Mesendoderm (in vitro differentiated cells): ENCODE measurements at regions not wholly inside any gene's neighbourhood (a gene's known extent, or its start where the extent isn't known, plus 50 kb on each side); places are given as distances from the start of the nearest gene placed in this dataset.

Experiments used
- DNase-seq: peaks from one replicate; pipeline ENCODE4 v3.0.0; 2013
- H2AK5ac ChIP-seq: 2 replicates; pipeline ENCODE4 v1.6.1; 2013; ENCODE audit warnings: low read length, inconsistent platforms
- H2BK120ac ChIP-seq: 2 replicates; pipeline ENCODE4 v1.6.1; 2013; ENCODE audit warnings: low read depth, mild to moderate bottlenecking, low read length, moderate library complexity, mixed read lengths
- H2BK15ac ChIP-seq: replicated peaks from 2 replicates; pipeline ENCODE4 v1.6.1; 2013; ENCODE audit warnings: low read depth, mild to moderate bottlenecking, moderate library complexity
- H2BK5ac ChIP-seq: 2 replicates; pipeline ENCODE4 v1.6.1; 2013; ENCODE audit warnings: low read length, inconsistent platforms
- H3K18ac ChIP-seq: 2 replicates; pipeline ENCODE4 v1.6.1; 2013; ENCODE audit warnings: mild to moderate bottlenecking, low read length, mixed read lengths
- H3K23ac ChIP-seq: one replicate; pipeline ENCODE4 v1.6.1; 2013; ENCODE audit warnings: low read length
- H3K27ac ChIP-seq: 2 replicates; pipeline ENCODE4 v1.5.1; 2013; ENCODE audit warnings: low read depth, mild to moderate bottlenecking, inconsistent platforms, low read length, moderate library complexity
- H3K27me3 ChIP-seq: 2 replicates; pipeline ENCODE4 v1.6.1; 2013; ENCODE audit warnings: low read length, control low read depth, mild to moderate bottlenecking, inconsistent platforms; ENCODE audit not compliant: insufficient read depth, poor library complexity
- H3K36me3 ChIP-seq: 2 replicates; pipeline ENCODE4 v1.6.1; 2013; ENCODE audit warnings: low read length, inconsistent platforms; ENCODE audit not compliant: control insufficient read depth, insufficient read depth
- H3K4ac ChIP-seq: one replicate; pipeline ENCODE4 v1.6.1; 2013; ENCODE audit warnings: low read depth, mild to moderate bottlenecking, low read length, moderate library complexity
- H3K4me1 ChIP-seq: 2 replicates; pipeline ENCODE4 v1.6.1; 2013; ENCODE audit warnings: low read depth, low read length, inconsistent platforms; ENCODE audit not compliant: control insufficient read depth
- H3K4me2 ChIP-seq: 2 replicates; pipeline ENCODE4 v1.6.1; 2013; ENCODE audit warnings: low read length
- H3K4me3 ChIP-seq: 2 replicates; pipeline ENCODE4 v1.5.1; 2013; ENCODE audit warnings: mild to moderate bottlenecking, low read length
- H3K56ac ChIP-seq: one replicate; pipeline ENCODE4 v1.6.1; 2013; ENCODE audit warnings: low read length
- H3K79me1 ChIP-seq: 2 replicates; pipeline ENCODE4 v1.6.1; 2013; ENCODE audit warnings: low read length, inconsistent platforms
- H3K79me2 ChIP-seq: 2 replicates; pipeline ENCODE4 v1.6.1; 2013; ENCODE audit warnings: mild to moderate bottlenecking, low read length; ENCODE audit not compliant: control insufficient read depth, insufficient read depth
- H3K9ac ChIP-seq: 2 replicates; pipeline ENCODE4 v1.6.1; 2013; ENCODE audit warnings: low read length, inconsistent platforms
- H4K5ac ChIP-seq: one replicate; pipeline ENCODE4 v1.6.1; 2013; ENCODE audit warnings: low read length
- H4K8ac ChIP-seq: one replicate; pipeline ENCODE4 v1.6.1; 2013; ENCODE audit warnings: low read depth, mild to moderate bottlenecking, control low read depth, low read length, moderate library complexity
- WGBS: extraction: QIAGEN DNeasy Blood & Tissue Kit; methylation state at CpG from one replicate; pipeline ENCODE4 v1.1.7; 2013; ENCODE audit warnings: low lambda C conversion rate, missing lambda C conversion rate; ENCODE audit not compliant: insufficient coverage; ENCODE audit errors: extremely low coverage; 5-methylcytosine and 5-hydroxymethylcytosine counted together

DNA sequence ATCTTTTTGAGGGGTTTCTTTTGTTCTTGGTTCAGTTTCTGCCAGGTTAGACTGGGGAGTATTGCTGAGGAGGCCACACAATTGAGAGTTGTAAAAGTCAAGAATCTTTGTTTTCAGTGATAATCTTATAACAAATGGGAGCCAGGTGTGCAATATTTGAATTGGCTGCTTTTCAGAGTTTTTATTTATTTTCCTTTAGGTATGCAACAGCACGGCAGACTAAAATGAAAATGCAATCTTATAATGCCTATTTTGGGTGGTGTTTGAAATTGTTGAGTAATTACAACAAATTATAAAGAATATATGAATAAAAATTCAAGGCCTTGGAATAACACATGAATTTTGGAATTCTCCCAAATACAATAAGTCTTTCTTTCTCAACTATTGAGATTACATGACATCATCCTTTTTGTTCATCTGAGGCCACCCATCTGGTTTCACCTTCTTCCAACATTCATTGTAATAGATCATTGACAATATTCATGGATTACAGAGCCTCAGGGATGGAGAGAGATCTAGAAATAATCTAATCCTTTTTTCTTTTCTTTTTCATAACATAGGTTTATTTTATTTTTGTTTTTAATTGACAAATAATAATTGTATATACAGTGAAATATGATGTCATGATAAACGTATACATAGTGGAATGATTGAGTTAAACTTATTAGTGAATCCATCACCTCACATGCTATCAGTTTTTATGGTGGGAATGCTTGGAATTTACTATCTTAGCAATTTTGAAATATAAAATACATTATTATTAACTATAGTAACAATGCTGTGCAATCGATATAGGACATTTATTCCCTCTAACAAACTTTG, 1061.0 kb downstream of the NR2F1-AS1 start:
- WGBS = no CpG with 5 or more reads among the region's 3 CpGs

GRCh38 chr5:92518318-92518904, 1062.6 kb downstream of the NR2F1-AS1 start:
- H4K8ac ChIP-seq = no peak overlapping the region
- H3K18ac ChIP-seq = no peak overlapping the region
- no peaks in the 10 kb centered on the region for H3K79me2 ChIP-seq
- no peak overlapping the region for H2BK15ac ChIP-seq
- no peak overlapping the region for H3K4me3 ChIP-seq
- WGBS = no CpG with 5 or more reads among the region's 4 CpGs
- H2BK5ac ChIP-seq = no peak overlapping the region
- no peak overlapping the region for H3K4me2 ChIP-seq
- no peak overlapping the region for H3K27ac ChIP-seq
- no peak overlapping the region for H3K56ac ChIP-seq
- peak; percentile 57 for DNase-seq
- no peak overlapping the region for H3K9ac ChIP-seq
- no peak overlapping the region for H2AK5ac ChIP-seq
- H3K23ac ChIP-seq = no peak overlapping the region
- H4K5ac ChIP-seq = no peak overlapping the region
- no peaks in the 10 kb centered on the region for H3K4me1 ChIP-seq
- H2BK120ac ChIP-seq = no peak overlapping the region
- H3K4ac ChIP-seq = no peak overlapping the region
- no peaks in the 10 kb centered on the region for H3K79me1 ChIP-seq
- H3K36me3 ChIP-seq = no peaks in the 10 kb centered on the region
- no peaks in the 10 kb centered on the region for H3K27me3 ChIP-seq

More for the DNA sequence above, 1061.0 kb downstream of the NR2F1-AS1 start:
- Histone ChIP-seq H2BK120ac (no peak overlapping the region), H3K18ac (no peak overlapping the region), H4K5ac (no peak overlapping the region), H3K4me1 (no peaks in the 10 kb centered on the region), H3K4ac (no peak overlapping the region), H3K36me3 (no peaks in the 10 kb centered on the region), H2AK5ac (no peak overlapping the region), H3K4me2 (no peak overlapping the region), H3K4me3 (no peak overlapping the region), H2BK15ac (no peak overlapping the region), H3K79me2 (no peaks in the 10 kb centered on the region), H3K56ac (no peak overlapping the region), H2BK5ac (no peak overlapping the region), H3K9ac (no peak overlapping the region), H3K27ac (no peak overlapping the region), H4K8ac (no peak overlapping the region), H3K23ac (no peak overlapping the region), H3K27me3 (no peaks in the 10 kb centered on the region), H3K79me1 (no peaks in the 10 kb centered on the region)
- no peak for DNase-seq

DNA sequence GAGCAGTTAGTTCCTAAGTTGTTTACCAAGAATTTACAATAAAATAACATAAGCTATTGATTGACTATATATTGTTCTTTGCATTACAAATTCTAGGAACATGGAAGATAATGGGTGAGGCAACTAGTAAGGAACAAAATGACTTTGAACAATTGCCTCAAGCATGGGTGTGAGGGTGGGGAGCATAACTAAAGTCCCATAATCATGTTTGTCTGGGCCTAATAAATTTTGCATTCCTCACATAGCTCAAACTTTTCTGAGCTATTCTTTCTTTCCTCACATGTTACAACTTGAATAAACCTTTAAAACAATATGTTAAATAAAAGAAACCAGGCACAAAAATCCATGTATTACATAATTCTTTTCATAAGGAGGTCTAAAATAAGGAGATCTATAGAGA, 1066.1 kb downstream of the NR2F1-AS1 start:
- no peak overlapping the region for H4K5ac ChIP-seq
- no peaks in the 10 kb centered on the region for H3K79me1 ChIP-seq
- H3K27ac ChIP-seq = no peak overlapping the region
- H2BK120ac ChIP-seq = no peak overlapping the region
- no peak overlapping the region for H4K8ac ChIP-seq
- H3K4ac ChIP-seq = no peak overlapping the region
- H3K36me3 ChIP-seq = no peaks in the 10 kb centered on the region
- no peaks in the 10 kb centered on the region for H3K79me2 ChIP-seq
- H3K4me2 ChIP-seq = no peak overlapping the region
- no peaks in the 10 kb centered on the region for H3K4me1 ChIP-seq
- no peak for DNase-seq
- no peak overlapping the region for H3K56ac ChIP-seq
- H3K23ac ChIP-seq = no peak overlapping the region
- H2BK15ac ChIP-seq = no peak overlapping the region
- no peak overlapping the region for H2AK5ac ChIP-seq
- H3K4me3 ChIP-seq = no peak overlapping the region
- H3K9ac ChIP-seq = no peak overlapping the region
- no peak overlapping the region for H3K18ac ChIP-seq
- no peak overlapping the region for H2BK5ac ChIP-seq
- no peaks in the 10 kb centered on the region for H3K27me3 ChIP-seq

GRCh38 chr5:92513067-92513466, 1068.0 kb downstream of the NR2F1-AS1 start:
- H3K79me2 ChIP-seq = no peaks in the 10 kb centered on the region
- WGBS = no CpG with 5 or more reads among the region's 1 CpG
- no peaks in the 10 kb centered on the region for H3K4me1 ChIP-seq

GRCh38 chr5:92508271-92508670, 1072.7 kb downstream of the NR2F1-AS1 start:
- Histone ChIP-seq H3K4ac (no peak overlapping the region), H3K9ac (no peak overlapping the region), H4K5ac (no peak overlapping the region), H3K36me3 (no peaks in the 10 kb centered on the region), H2BK5ac (no peak overlapping the region), H3K27me3 (no peaks in the 10 kb centered on the region), H2AK5ac (no peak overlapping the region), H3K79me2 (no peaks in the 10 kb centered on the region), H2BK15ac (no peak overlapping the region), H3K79me1 (no peaks in the 10 kb centered on the region), H3K23ac (no peak overlapping the region), H3K4me1 (no peaks in the 10 kb centered on the region), H3K18ac (no peak overlapping the region), H3K4me2 (no peak overlapping the region), H2BK120ac (no peak overlapping the region), H3K56ac (no peak overlapping the region), H4K8ac (no peak overlapping the region), H3K27ac (no peak overlapping the region), H3K4me3 (no peak overlapping the region)
- no peak for DNase-seq

More at GRCh38 chr5:92513067-92513466, 1068.0 kb downstream of the NR2F1-AS1 start:
- Histone ChIP-seq H2AK5ac (no peak overlapping the region), H2BK15ac (no peak overlapping the region), H2BK5ac (no peak overlapping the region), H3K4me2 (no peak overlapping the region), H3K36me3 (no peaks in the 10 kb centered on the region), H4K5ac (no peak overlapping the region), H2BK120ac (no peak overlapping the region), H3K56ac (no peak overlapping the region), H3K27me3 (no peaks in the 10 kb centered on the region), H3K27ac (no peak overlapping the region), H3K9ac (no peak overlapping the region), H3K4me3 (no peak overlapping the region), H3K23ac (no peak overlapping the region), H3K79me1 (no peaks in the 10 kb centered on the region), H4K8ac (no peak overlapping the region), H3K4ac (no peak overlapping the region), H3K18ac (no peak overlapping the region)
- DNase-seq = peak; percentile 3

- H2AK5ac ChIP-seq = no peak overlapping the region
- H4K5ac ChIP-seq = no peak overlapping the region
- H3K27ac ChIP-seq = no peak overlapping the region
- no peaks in the 10 kb centered on the region for H3K27me3 ChIP-seq
- no peaks in the 10 kb centered on the region for H3K36me3 ChIP-seq
- H3K79me1 ChIP-seq = no peaks in the 10 kb centered on the region
- no peak overlapping the region for H3K4me3 ChIP-seq
- no peak overlapping the region for H3K4me2 ChIP-seq
- no peak overlapping the region for H2BK5ac ChIP-seq
- no peak for DNase-seq
- no peaks in the 10 kb centered on the region for H3K79me2 ChIP-seq
- H3K56ac ChIP-seq = no peak overlapping the region
- H3K4ac ChIP-seq = no peak overlapping the region
- no peak overlapping the region for H2BK15ac ChIP-seq
- H4K8ac ChIP-seq = no peak overlapping the region
- no peaks in the 10 kb centered on the region for H3K4me1 ChIP-seq
- H3K23ac ChIP-seq = no peak overlapping the region
- H3K9ac ChIP-seq = no peak overlapping the region
- no peak overlapping the region for H3K18ac ChIP-seq
- H2BK120ac ChIP-seq = no peak overlapping the region
Measured at GRCh38 chr5:92505925-92506324, 1075.1 kb downstream of the NR2F1-AS1 start.
